ENCODE measurements at regions not wholly inside any gene's neighbourhood (a gene's known extent, or its start where the extent isn't known, plus 50 kb on each side); places are given as distances from the start of the nearest gene placed in this dataset.

- DNase-seq (ENCODE audit: low read depth, low spot score) = no peak
Measured at GRCh38 chr11:127242676-127243075, 242.1 kb upstream of the KIRREL3 start.

- DNase-seq (ENCODE audit: low read depth, low spot score) = no peak
Measured at GRCh38 chr11:127238321-127238720, 237.8 kb upstream of the KIRREL3 start.

- no peak for DNase-seq (ENCODE audit: low read depth, low spot score)
Measured at GRCh38 chr11:127236776-127237175, 236.2 kb upstream of the KIRREL3 start.

GRCh38 chr11:127233998-127234397, 233.4 kb upstream of the KIRREL3 start:
- DNase-seq (ENCODE audit: low read depth, low spot score) = no peak

- no peak for DNase-seq (ENCODE audit: low read depth, low spot score)
Measured at GRCh38 chr11:127230392-127230791, 229.8 kb upstream of the KIRREL3 start.

- no peak for DNase-seq (ENCODE audit: low read depth, low spot score)
Measured at GRCh38 chr11:127226949-127227348, 226.4 kb upstream of the KIRREL3 start.

- no peak for DNase-seq (ENCODE audit: low read depth, low spot score)
Measured at GRCh38 chr11:127226380-127226779, 225.8 kb upstream of the KIRREL3 start.

GRCh38 chr11:127225619-127226018, 225.0 kb upstream of the KIRREL3 start:
- DNase-seq (ENCODE audit: low read depth, low spot score) = no peak

- DNase-seq (ENCODE audit: low read depth, low spot score) = no peak
Measured at GRCh38 chr11:127224276-127224675, 223.7 kb upstream of the KIRREL3 start.

GRCh38 chr11:127223633-127224032, 223.1 kb upstream of the KIRREL3 start:
- DNase-seq (ENCODE audit: low read depth, low spot score) = no peak

GRCh38 chr11:127223026-127223425, 222.5 kb upstream of the KIRREL3 start:
- DNase-seq (ENCODE audit: low read depth, low spot score) = no peak

GRCh38 chr11:127219704-127220103, 219.1 kb upstream of the KIRREL3 start:
- DNase-seq (ENCODE audit: low read depth, low spot score) = no peak

GRCh38 chr11:127218275-127218608, 217.7 kb upstream of the KIRREL3 start:
- no peak for DNase-seq (ENCODE audit: low read depth, low spot score)

GRCh38 chr11:127217452-127218274, 217.1 kb upstream of the KIRREL3 start:
- DNase-seq (ENCODE audit: low read depth, low spot score) = no peak

- no peak for DNase-seq (ENCODE audit: low read depth, low spot score)
Measured at GRCh38 chr11:127205688-127206217, 205.2 kb upstream of the KIRREL3 start.

- no peak for DNase-seq (ENCODE audit: low read depth, low spot score)
Measured at GRCh38 chr11:127203490-127203889, 202.9 kb upstream of the KIRREL3 start.

- DNase-seq (ENCODE audit: low read depth, low spot score) = no peak
Measured at GRCh38 chr11:127202105-127202504, 201.5 kb upstream of the KIRREL3 start.

- no peak for DNase-seq (ENCODE audit: low read depth, low spot score)
Measured at GRCh38 chr11:127199306-127199801, 198.8 kb upstream of the KIRREL3 start.

- DNase-seq (ENCODE audit: low read depth, low spot score) = no peak
Measured at GRCh38 chr11:127195501-127196120, 195.0 kb upstream of the KIRREL3 start.

- DNase-seq (ENCODE audit: low read depth, low spot score) = no peak
Measured at GRCh38 chr11:127194521-127194920, 194.0 kb upstream of the KIRREL3 start.

GRCh38 chr11:127193950-127194349, 193.4 kb upstream of the KIRREL3 start:
- no peak for DNase-seq (ENCODE audit: low read depth, low spot score)

GRCh38 chr11:127191689-127192088, 191.1 kb upstream of the KIRREL3 start:
- no peak for DNase-seq (ENCODE audit: low read depth, low spot score)

GRCh38 chr11:127191261-127191660, 190.7 kb upstream of the KIRREL3 start:
- no peak for DNase-seq (ENCODE audit: low read depth, low spot score)

All from ELF-1 (cell line).